K562 (cell line): ENCODE measurements at regions not wholly inside any gene's neighbourhood (a gene's known extent, or its start where the extent isn't known, plus 50 kb on each side); places are given as distances from the start of the nearest gene placed in this dataset.

Experiments
- ATAC-seq: fragments of 200-7000 bp; cut with Tn5 transposase; 3 replicates; pipeline ENCODE4 v1.9.1; 2020; ENCODE audit warnings: moderate library complexity
- BruUV-seq: library from RNA; stranded (reverse); fragments of 400-500 nt; replicated peaks from 2 replicates; lab custom pipeline; 2021; lab: Mats Ljungman, UMichigan
- CTCF ChIA-PET: fragments of 300-600 bp; formaldehyde crosslinking; extraction: SDS; loops from one replicate; lab custom pipeline; 2021; ENCODE audit warnings: low intra/inter-chr PET ratio; lab: Yijun Ruan, JAX
- POLR2A ChIA-PET: fragments of 300-600, 350-650 bp; sonication (Branson Sonifier 250); formaldehyde crosslinking; extraction: SDS; loops from one replicate; lab custom pipeline; 2021; ENCODE audit warnings: antibody characterized with exemption, inconsistent platforms; lab: Yijun Ruan, JAX
- DNase-seq, 4 experiments: peaks; one replicate each; pipeline versions ENCODE4 v3.0.0 to v3.0.0-alpha.2; 2011 to 2018; ENCODE audit warnings: low spot score in 3 of 4, mixed read lengths in 3 of 4; ENCODE audit errors: extremely low read depth in 1 of 4
- FAIRE-seq: peaks from 2 replicates; lab custom pipeline; 2011; peaks lifted over from hg19 to GRCh38; lab: Jason Lieb, UNC
- H2AFZ ChIP-seq: 2 replicates; pipeline ENCODE4 v1.6.0; 2011; ENCODE audit warnings: low read depth, low read length, control low read depth, inconsistent platforms
- H3K27ac ChIP-seq: fragments of 200-600 bp; 3 replicates; pipeline ENCODE4 v1.8.0; 2011; ENCODE audit warnings: low read depth, mild to moderate bottlenecking, control low read depth, inconsistent platforms, low read length, moderate library complexity, mixed read lengths; ENCODE audit errors: extremely low read depth
- H3K27me3 ChIP-seq, 2 experiments: fragments of 300-600 bp in 1 of 2; 2 replicates in 1 of 2; 3 replicates in 1 of 2; pipeline versions ENCODE4 v1.6.0 to v1.8.0; 2011; ENCODE audit warnings: inconsistent platforms in 2 of 2, low read length in 2 of 2, mild to moderate bottlenecking in 1 of 2, mixed read lengths in 1 of 2, moderate library complexity in 1 of 2; ENCODE audit not compliant: control insufficient read depth in 2 of 2, insufficient read depth in 2 of 2
- H3K36me3 ChIP-seq: fragments of 300-600 bp; 3 replicates; pipeline ENCODE4 v1.8.0; 2011; ENCODE audit warnings: mild to moderate bottlenecking, low read length, inconsistent platforms; ENCODE audit not compliant: control insufficient read depth, insufficient read depth
- H3K4me1 ChIP-seq, 2 experiments: fragments of 200-600 bp in 1 of 2; replicated peaks in 1 of 2; 2 replicates in 1 of 2; 3 replicates in 1 of 2; pipeline versions ENCODE4 v1.5.1 to v1.8.0; 2011; ENCODE audit warnings: inconsistent platforms in 2 of 2, low read length in 2 of 2, mild to moderate bottlenecking in 1 of 2, mixed read lengths in 1 of 2, moderate library complexity in 1 of 2; ENCODE audit not compliant: control insufficient read depth in 2 of 2, insufficient read depth in 2 of 2
- H3K4me2 ChIP-seq: 2 replicates; pipeline ENCODE4 v1.6.1; 2011; ENCODE audit warnings: low read length, control low read depth, inconsistent platforms, mixed read lengths; ENCODE audit not compliant: insufficient read depth
- H3K4me3 ChIP-seq: fragments of 200-600 bp; sonication (generic), shearing (Covaris generic); 2 replicates; pipeline ENCODE4 v1.5.1; 2016; ENCODE audit warnings: control low read depth, inconsistent platforms
- H3K79me2 ChIP-seq: fragments of 200-600 bp; 3 replicates; pipeline ENCODE4 v1.8.0; 2011; ENCODE audit warnings: low read length, inconsistent platforms; ENCODE audit not compliant: control insufficient read depth, insufficient read depth
- H3K9ac ChIP-seq, 2 experiments: 2 replicates each; pipeline versions ENCODE4 v1.6.0 to v1.6.1; 2011; ENCODE audit warnings: low read depth in 2 of 2, low read length in 2 of 2, control low read depth in 1 of 2, inconsistent platforms in 1 of 2, mild to moderate bottlenecking in 1 of 2, mixed read lengths in 1 of 2; ENCODE audit not compliant: insufficient read depth in 1 of 2
- H3K9me1 ChIP-seq: one replicate; pipeline ENCODE4 v1.6.0; 2011; ENCODE audit warnings: inconsistent platforms, mild to moderate bottlenecking, low read length, moderate library complexity; ENCODE audit not compliant: control insufficient read depth, insufficient read depth
- H3K9me3 ChIP-seq: replicated peaks from 2 replicates; pipeline ENCODE4 v1.5.1; 2011; ENCODE audit warnings: low read depth, low read length, inconsistent platforms; ENCODE audit not compliant: control insufficient read depth, insufficient read depth
- H4K20me1 ChIP-seq: replicated peaks from 2 replicates; pipeline ENCODE4 v1.6.1; 2011; ENCODE audit warnings: low read length, inconsistent platforms, mixed read lengths; ENCODE audit not compliant: control insufficient read depth, insufficient read depth
- ARID2 ChIP-seq: fragments of 450-650 bp; IDR thresholded peaks from 2 replicates; pipeline ENCODE4 v1.6.1; 2017; ENCODE audit warnings: antibody characterized with exemption, mild to moderate bottlenecking
- CCAR2 ChIP-seq: fragments of 200-400 bp; formaldehyde crosslinking; IDR thresholded peaks from 2 replicates; pipeline ENCODE4 v1.6.1; 2017; ENCODE audit warnings: mild to moderate bottlenecking, low read depth, low read length
- FIP1L1 ChIP-seq: fragments of 200-400 bp; formaldehyde crosslinking; IDR thresholded peaks from 2 replicates; pipeline ENCODE4 v1.6.1; 2018; ENCODE audit warnings: mild to moderate bottlenecking, low read depth, low read length; ENCODE audit not compliant: poor library complexity, severe bottlenecking
- PURB ChIP-seq: sonication (generic); formaldehyde crosslinking; IDR thresholded peaks from 2 replicates; pipeline ENCODE4 v1.9.0; 2021; ENCODE audit warnings: low read depth, mild to moderate bottlenecking, missing genetic modification reagents
- SIN3B ChIP-seq: fragments of 450-650 bp; IDR thresholded peaks from 2 replicates; pipeline ENCODE4 v1.6.1; 2017; ENCODE audit warnings: low read depth, mild to moderate bottlenecking, moderate library complexity
- SMAD3 ChIP-seq: fragments of 450-650 bp; formaldehyde crosslinking; conservative IDR thresholded peaks from 2 replicates; pipeline ENCODE4 v1.4.0; 2020; ENCODE audit warnings: mild to moderate bottlenecking
- SMAD4 ChIP-seq: fragments of 250-450 bp; sonication (Bioruptor Pico); conservative IDR thresholded peaks from 2 replicates; pipeline ENCODE4 v1.8.0; 2021; ENCODE audit warnings: inconsistent platforms, mild to moderate bottlenecking, moderate library complexity
- ZNF316 ChIP-seq: fragments of 450-650 bp; IDR thresholded peaks from 2 replicates; pipeline ENCODE4 v1.6.1; 2016
- ZNF583 ChIP-seq: fragments of 250-450 bp; sonication (Bioruptor Pico); IDR thresholded peaks from 2 replicates; pipeline ENCODE4 v1.4.0; 2020
- WGBS: fragments of 100-300 bp; shearing (Covaris generic); methylation state at CpG from one replicate; pipeline ENCODE4 v1.1.6; 2016; ENCODE audit warnings: low coverage, mixed read lengths; ENCODE audit not compliant: insufficient coverage; ENCODE audit errors: missing lambda C conversion rate; 5-methylcytosine and 5-hydroxymethylcytosine counted together
- in situ Hi-C: fragments of 300-500 bp; cut with MboI; formaldehyde crosslinking; loops from 4 replicates; pipeline ENCODE4 v1.15.0; 2018; ENCODE audit warnings: inconsistent platforms, mixed read lengths
- intact Hi-C: fragments of 100-400 bp; cut with micrococcal nuclease; formaldehyde crosslinking; loops from 2 replicates; pipeline ENCODE4 v1.14.2; 2022
- TF ChIP-seq, protein P1 (sequence below): fragments of 250-450 bp; sonication (Bioruptor Pico); IDR thresholded peaks from 2 replicates; pipeline ENCODE4 v1.8.0; 2022; ENCODE audit warnings: moderate library complexity, mild to moderate bottlenecking, inconsistent platforms
- TF ChIP-seq, protein P2 (sequence below): fragments of 450-650 bp; formaldehyde crosslinking; IDR thresholded peaks from 2 replicates; pipeline ENCODE4 v1.4.0; 2022; ENCODE audit warnings: missing genetic modification characterization
- TF ChIP-seq, protein P3 (sequence below), 2 experiments: fragments of 450-650 bp; IDR thresholded peaks; 2 replicates each; pipeline ENCODE4 v1.6.1; 2018; ENCODE audit warnings: mild to moderate bottlenecking in 2 of 2, low read depth in 1 of 2; ENCODE audit not compliant: partially characterized antibody in 2 of 2

DNA sequence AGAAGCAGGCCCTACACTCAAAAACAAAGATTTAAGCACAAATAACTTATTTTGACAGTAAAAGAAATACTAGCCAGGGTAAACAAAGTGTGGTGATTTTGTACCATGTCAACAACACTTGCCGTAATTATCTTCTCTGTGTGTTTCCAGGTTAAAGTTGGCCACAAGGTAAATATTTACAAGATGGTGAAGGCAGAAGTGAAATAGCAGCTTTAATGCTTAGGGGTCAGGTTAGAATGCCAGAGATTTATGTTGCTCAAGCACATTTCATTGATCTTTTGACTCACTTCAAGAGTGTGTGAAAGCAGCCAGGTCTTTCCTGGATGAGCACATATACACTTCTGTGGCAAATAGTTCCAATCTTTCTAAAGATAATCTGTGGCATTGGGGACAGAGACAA lies 270.2 kb upstream of the LUZP2 start:
- CTCF ChIA-PET: no interaction called here
- ATAC-seq: no peak
- Histone ChIP-seq H3K27ac (no peak overlapping the region), H3K9ac (no peak overlapping the region), H4K20me1 (no peaks in the 10 kb centered on the region)
- no peak for TF ChIP-seq FIP1L1
- no peak for TF ChIP-seq CCAR2
- TF ChIP-seq ARID2: no peak
- TF ChIP-seq, all 486 proteins: peak for 0
- WGBS: 0% methylated on average over 1 of the region's 1 CpG
- FAIRE-seq (no peak), DNase-seq (no peak)
- no TSS peak for BruUV-seq
- Histone ChIP-seq H3K36me3 (no peaks in the 10 kb centered on the region), H3K4me3 (no peak overlapping the region), H3K4me1 (no peaks in the 10 kb centered on the region), H3K9me1 (no peaks in the 10 kb centered on the region), H3K79me2 (no peaks in the 10 kb centered on the region), H2AFZ (no peak overlapping the region), H3K27me3 (no peaks in the 10 kb centered on the region), H3K4me2 (no peak overlapping the region), H3K9me3 (no peaks in the 10 kb centered on the region)
- POLR2A ChIA-PET: no interaction called here
- intact Hi-C loops: no loop called here
- in situ Hi-C loops: no loop called here

DNA sequence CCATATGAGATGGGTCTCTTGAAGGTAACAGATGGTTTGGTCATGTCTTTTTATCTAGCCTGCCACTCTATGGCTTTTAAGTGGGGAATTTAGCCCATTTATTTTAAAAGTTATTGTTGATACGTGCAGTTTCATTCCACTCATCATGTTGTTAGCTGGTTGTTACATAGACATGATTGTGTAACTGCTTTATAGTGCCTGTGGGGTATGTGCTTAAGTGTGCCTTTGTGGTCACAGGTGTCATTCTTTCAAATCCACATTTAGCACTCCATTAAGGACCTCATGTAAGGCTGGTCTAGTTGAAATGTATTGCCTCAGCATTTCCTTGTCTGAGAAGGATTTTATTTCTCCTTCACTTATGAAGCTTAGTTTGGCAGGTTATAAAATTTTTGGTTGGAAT lies 263.8 kb upstream of the LUZP2 start:
- H3K4me2 ChIP-seq: no peak overlapping the region
- FAIRE-seq: no peak
- ChIA-PET POLR2A (no interaction called here), CTCF (no interaction called here)
- ATAC-seq: no peak
- H4K20me1 ChIP-seq: no peaks in the 10 kb centered on the region
- H3K36me3 ChIP-seq: no peaks in the 10 kb centered on the region
- H3K9me1 ChIP-seq: no peaks in the 10 kb centered on the region
- intact Hi-C loops: no loop called here
- WGBS: 6% methylated on average over 1 of the region's 1 CpG
- H3K27me3 ChIP-seq: no peaks in the 10 kb centered on the region
- in situ Hi-C loops: no loop called here
- DNase-seq: no peak
- H3K79me2 ChIP-seq: no peaks in the 10 kb centered on the region
- H3K9me3 ChIP-seq: no peaks in the 10 kb centered on the region
- BruUV-seq: no TSS peak
- H3K4me3 ChIP-seq: no peak overlapping the region
- H2AFZ ChIP-seq: no peak overlapping the region
- no peak overlapping the region for H3K27ac ChIP-seq
- no peaks in the 10 kb centered on the region for H3K4me1 ChIP-seq
- no peak overlapping the region for H3K9ac ChIP-seq
- TF ChIP-seq ZNF583 (CRISPR knock-in tag) (no peak), SIN3B (no peak), SMAD3 (CRISPR knock-in tag) (no peak), ZNF316 (no peak), SMAD4 (CRISPR knock-in tag) (no peak), PURB (CRISPR knock-in tag) (no peak)
- TF ChIP-seq, protein P1, sequence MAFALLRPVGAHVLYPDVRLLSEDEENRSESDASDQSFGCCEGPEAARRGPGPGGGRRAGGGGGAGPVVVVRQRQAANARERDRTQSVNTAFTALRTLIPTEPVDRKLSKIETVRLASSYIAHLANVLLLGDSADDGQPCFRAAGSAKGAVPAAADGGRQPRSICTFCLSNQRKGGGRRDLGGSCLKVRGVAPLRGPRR: no peak
- TF ChIP-seq, protein P2, sequence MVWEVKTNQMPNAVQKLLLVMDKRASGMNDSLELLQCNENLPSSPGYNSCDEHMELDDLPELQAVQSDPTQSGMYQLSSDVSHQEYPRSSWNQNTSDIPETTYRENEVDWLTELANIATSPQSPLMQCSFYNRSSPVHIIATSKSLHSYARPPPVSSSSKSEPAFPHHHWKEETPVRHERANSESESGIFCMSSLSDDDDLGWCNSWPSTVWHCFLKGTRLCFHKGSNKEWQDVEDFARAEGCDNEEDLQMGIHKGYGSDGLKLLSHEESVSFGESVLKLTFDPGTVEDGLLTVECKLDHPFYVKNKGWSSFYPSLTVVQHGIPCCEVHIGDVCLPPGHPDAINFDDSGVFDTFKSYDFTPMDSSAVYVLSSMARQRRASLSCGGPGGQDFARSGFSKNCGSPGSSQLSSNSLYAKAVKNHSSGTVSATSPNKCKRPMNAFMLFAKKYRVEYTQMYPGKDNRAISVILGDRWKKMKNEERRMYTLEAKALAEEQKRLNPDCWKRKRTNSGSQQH (CRISPR knock-in tag): no peak
- TF ChIP-seq, protein P3, sequence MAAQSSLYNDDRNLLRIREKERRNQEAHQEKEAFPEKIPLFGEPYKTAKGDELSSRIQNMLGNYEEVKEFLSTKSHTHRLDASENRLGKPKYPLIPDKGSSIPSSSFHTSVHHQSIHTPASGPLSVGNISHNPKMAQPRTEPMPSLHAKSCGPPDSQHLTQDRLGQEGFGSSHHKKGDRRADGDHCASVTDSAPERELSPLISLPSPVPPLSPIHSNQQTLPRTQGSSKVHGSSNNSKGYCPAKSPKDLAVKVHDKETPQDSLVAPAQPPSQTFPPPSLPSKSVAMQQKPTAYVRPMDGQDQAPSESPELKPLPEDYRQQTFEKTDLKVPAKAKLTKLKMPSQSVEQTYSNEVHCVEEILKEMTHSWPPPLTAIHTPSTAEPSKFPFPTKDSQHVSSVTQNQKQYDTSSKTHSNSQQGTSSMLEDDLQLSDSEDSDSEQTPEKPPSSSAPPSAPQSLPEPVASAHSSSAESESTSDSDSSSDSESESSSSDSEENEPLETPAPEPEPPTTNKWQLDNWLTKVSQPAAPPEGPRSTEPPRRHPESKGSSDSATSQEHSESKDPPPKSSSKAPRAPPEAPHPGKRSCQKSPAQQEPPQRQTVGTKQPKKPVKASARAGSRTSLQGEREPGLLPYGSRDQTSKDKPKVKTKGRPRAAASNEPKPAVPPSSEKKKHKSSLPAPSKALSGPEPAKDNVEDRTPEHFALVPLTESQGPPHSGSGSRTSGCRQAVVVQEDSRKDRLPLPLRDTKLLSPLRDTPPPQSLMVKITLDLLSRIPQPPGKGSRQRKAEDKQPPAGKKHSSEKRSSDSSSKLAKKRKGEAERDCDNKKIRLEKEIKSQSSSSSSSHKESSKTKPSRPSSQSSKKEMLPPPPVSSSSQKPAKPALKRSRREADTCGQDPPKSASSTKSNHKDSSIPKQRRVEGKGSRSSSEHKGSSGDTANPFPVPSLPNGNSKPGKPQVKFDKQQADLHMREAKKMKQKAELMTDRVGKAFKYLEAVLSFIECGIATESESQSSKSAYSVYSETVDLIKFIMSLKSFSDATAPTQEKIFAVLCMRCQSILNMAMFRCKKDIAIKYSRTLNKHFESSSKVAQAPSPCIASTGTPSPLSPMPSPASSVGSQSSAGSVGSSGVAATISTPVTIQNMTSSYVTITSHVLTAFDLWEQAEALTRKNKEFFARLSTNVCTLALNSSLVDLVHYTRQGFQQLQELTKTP (IDR thresholded peaks at IDR 0.05; ENCODE audit: low read depth in 1 of 2, partially characterized antibody in 2 of 2): no peak
